Stimulated activated CD8-positive, alpha-beta memory T cell treated with anti-CD3 and anti-CD28 coated beads, Interleukin-2, amount 100 ng/mL, for 1 hour (primary cell): ENCODE measurements at regions not wholly inside any gene's neighbourhood (a gene's known extent, or its start where the extent isn't known, plus 50 kb on each side); places are given as distances from the start of the nearest gene placed in this dataset.
"Not testable (repeated sequence)": the region's sequence is repeated elsewhere in the genome, so short reads cannot be mapped to it uniquely, and the experiment has no call there.

Source experiments
- DNase-seq, 2 donors: peaks; one replicate each; pipeline ENCODE4 v3.0.0-alpha.2; 2020; ENCODE audit warnings: low read depth in 2 of 2

- no peak for DNase-seq
Observed at GRCh38 chr3:107128946-107129345, 248.3 kb upstream of the CCDC54 start.

DNA sequence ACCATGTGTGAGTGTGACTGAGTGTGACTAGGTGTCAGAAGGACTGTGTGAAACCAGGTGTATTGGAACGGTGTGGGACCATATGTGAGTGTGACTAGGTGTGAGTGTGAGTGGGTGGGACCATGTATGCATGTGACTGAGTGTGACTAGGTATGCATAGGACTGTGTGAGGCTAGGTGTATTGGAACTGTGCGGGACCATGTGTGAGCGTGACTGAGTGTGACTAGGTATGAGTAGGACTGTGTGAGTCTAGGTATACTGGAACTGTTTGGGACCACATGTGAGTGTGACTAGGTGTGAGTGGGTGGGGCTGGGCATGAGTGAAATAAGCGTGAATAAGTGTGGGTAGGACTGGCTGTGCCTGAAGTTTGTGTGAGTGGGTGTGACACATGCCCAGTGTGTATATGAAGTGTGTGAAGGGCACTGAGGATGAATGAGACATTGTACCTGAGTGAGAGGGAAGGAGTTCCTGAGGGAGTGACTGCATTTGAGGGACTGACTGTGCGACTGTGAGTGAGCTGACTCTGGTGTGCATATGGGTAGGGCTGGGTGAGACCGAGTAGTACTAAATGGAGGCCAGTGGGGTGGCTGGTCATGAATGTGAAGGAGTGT is 247.0 kb upstream of the CCDC54 start:
- DNase-seq = no peak

DNA sequence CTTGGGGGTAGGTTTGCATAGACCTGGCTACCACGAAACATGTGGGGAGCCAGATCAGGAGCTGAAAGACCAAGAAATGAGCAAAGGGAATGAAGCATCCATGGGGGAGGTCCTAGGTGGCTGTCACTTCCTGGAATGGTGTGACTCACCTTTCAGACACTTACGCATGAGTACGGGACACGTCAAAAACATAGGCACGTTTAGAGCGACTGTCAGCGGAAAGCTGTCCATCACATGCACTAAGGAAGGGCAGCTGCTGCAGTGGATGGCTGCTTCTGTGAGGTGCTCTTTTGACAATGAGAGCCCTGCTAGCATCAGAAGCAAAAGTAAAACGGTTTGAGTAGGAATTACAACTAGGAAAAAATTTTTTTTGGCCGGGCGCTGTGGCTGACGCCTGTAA is 244.6 kb upstream of the CCDC54 start:
- no peak for DNase-seq

GRCh38 chr3:107133891-107134290 is 243.3 kb upstream of the CCDC54 start:
- no peak for DNase-seq

DNA sequence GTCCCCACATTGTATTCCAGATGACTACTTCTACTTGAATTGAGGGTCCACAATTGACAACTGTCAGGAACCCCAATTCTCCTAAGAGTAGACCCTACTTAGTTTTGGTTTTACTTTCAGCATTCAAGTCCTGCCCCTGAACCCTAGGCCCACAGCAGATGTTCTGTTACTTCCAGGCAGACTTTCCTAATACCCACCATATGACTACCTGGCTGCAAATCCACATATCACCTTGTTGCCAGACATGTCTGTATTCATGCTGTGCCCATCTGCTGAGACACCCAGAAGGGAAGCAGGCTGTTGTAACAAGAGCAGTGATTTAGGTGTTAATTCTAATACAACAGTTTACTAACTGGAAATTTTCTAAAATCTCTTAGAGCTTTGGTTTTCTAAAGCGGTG is 235.1 kb upstream of the CCDC54 start:
- no peak for DNase-seq

DNA sequence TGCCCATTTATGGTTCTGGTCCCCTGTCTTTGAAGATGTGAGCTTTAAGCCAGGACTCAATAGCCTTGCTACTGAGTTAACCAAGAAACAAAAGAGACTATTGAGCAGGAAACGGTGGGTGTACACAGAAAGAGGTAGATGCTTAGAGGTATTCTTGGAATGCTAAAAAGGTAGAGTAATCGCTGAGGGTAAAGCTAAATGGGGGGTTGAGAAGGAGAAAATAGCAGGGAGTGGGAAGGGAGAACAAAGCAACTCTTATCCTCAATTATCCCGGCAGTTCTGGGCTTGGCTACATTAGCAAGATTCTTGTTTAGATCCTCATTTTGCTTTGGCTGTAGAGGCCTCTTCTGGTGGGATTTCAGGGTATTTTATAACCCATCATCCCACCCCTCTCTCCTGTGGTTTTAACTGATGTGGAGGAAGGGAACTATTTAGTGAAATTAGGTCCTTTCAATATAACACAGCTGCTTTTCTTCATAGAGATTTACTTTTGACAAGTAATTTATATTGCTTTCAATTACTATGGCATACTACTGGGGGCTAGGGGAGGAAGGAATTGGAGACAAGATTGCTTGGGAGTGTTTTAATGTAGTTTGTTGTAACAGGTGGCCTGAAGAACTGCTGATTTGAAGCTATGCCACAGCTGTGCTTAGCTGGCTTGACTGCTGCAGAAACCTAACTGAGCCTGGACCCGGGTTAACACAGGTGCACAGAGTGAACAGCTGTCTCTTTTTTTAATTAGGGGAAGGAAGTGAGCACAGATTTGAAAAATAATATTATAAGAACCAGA is 234.3 kb upstream of the CCDC54 start:
- no peak for DNase-seq

- DNase-seq = no peak
Observed at GRCh38 chr3:107150675-107151074, 226.6 kb upstream of the CCDC54 start.

DNA sequence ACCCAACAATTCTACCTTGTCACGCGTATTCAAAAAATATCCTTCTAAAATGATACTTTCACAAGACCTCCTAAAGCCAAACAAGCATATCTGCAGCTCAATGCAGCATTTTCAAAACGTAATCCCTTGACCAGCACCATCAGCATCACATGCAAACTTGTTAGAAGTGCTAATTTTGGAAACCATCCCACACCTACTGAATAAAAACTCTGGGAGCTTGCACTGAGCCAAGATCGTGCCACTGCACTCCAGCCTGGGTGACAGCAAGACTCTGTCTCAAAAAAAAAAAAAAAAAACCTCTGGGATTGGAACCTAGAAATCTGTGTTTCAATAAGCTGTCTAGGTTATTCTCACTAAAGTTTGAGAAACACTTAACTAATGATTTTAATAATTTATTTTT is 223.3 kb upstream of the CCDC54 start:
- no peak for DNase-seq

- no peak for DNase-seq
Observed at GRCh38 chr3:107172411-107172810, 204.8 kb upstream of the CCDC54 start.

DNA sequence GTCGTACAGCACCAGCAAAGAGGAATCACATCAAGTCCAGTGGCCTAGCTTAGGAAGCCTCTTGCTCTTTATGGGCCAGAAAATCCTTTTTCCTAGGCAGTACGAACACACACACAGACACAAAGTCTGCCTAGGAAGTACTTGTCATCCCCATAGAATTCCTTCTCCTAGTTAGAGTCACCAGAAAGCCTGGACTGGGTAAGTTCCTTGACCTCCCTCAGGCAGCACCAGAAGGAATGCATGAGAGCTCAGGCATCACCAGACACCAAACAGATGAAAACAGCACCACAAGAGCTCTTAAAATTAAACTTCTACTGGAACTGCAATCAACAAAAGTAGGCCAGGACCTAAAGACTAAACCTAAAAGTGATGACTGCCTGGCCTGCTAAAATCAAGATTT is 192.9 kb upstream of the CCDC54 start:
- no peak for DNase-seq

DNA sequence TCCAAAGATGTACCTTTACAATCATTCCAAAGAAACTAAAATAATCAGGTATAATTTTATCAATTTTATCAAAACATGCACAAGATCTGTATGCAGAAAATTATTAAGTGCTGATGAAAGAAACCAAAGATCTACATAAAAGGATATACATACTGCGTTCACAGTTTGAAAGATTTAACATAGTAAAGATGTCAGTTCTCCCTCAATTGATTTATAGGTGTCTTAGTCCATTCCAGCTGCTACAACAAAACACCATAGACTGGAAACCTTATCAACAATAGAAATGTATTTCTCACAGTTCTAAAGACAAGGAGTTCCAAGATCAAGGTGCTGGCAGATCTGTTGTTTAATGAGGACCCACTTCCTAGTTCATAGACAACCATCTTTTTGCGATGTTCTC is 189.0 kb upstream of the CCDC54 start:
- no peak for DNase-seq

DNA sequence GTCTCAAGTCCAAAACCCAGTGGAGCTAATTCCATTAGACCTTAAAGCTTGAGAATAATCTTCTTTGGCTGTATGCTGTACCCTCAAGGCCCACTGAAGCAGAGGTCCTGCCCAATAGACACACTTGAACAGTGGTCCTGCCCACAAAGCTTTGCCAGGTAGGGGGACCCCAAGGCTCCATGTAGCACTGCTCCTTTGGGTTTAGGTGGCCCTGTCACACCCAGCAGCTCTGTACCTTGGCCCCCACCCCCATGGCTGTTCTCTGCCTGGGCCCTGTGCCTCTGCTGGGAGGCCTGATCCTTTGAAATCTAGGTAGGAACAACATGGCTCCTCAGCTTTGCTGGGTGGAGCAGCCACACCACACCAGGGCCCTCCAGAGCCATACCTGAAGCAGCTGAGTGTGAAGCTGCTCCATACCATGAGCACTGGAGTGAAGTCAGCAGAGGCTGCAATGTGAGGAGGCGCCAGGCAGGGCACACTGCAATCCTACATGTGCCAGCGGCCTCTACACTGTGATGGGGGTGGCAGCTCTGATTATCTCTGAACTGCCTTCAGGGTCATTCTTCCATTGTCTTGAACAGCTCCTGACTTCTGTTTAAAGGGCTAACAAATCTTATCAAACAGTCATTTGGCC is 188.0 kb upstream of the CCDC54 start:
- DNase-seq = no peak

GRCh38 chr3:107193116-107193515 is 184.1 kb upstream of the CCDC54 start:
- no peak for DNase-seq

GRCh38 chr3:107198581-107199181 is 178.6 kb upstream of the CCDC54 start:
- DNase-seq = no peak

DNA sequence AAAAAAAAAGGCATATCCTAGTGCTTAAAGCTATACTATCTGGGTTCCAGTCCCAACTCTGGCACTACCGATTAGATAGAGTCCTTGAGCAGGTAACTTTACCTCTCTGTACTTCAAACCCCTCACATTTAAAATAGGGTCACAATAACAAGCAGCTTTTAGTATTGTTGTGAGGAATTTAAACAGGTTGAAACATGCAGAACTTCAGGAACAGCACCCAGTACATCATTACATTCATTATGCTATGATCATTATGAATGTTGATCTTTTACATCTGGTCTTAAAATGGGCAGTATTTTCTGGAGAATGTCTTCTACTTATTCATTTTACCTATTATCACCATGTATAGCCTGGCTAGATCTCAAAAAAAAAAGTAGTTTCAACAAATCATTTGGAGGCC is 176.1 kb upstream of the CCDC54 start:
- DNase-seq = no peak

GRCh38 chr3:107202885-107203284 is 174.4 kb upstream of the CCDC54 start:
- not testable (repeated sequence) for DNase-seq

DNA sequence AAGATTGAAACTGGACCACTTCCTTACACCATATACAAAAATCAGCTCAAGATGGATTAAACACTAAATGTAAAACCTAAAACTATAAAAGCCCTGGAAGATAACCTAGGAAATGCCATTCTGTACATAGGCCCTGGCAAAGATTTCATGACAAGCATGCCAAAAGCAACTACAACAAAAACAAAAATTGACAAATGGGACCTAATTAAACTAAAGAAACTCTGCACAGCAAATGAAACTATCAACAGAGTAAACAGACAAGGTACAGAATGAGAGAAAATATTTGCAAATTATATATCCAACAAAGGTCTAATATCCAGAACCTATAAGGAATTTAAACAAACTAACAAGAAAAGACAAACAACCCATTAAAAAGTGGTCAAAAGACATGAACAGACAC is 173.1 kb upstream of the CCDC54 start:
- no peak for DNase-seq

DNA sequence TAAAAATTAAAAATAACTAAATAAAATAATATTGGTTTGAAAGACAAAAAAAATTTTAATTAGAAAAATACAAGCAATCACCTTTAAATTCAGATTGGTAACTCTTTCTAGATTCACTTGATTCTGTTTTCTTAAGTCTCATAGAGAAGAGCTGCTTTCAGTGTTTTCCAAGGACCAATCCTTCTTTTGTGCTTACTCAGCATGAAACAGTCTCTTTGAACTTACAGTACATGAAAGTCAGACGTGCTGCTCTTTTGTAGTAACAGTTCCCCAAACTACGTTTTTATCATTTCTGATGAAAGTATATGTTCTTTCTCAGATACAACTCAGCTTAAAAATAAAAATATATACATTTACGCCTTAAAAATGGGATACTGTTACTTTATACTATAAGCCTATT is 171.9 kb upstream of the CCDC54 start:
- no peak for DNase-seq

DNA sequence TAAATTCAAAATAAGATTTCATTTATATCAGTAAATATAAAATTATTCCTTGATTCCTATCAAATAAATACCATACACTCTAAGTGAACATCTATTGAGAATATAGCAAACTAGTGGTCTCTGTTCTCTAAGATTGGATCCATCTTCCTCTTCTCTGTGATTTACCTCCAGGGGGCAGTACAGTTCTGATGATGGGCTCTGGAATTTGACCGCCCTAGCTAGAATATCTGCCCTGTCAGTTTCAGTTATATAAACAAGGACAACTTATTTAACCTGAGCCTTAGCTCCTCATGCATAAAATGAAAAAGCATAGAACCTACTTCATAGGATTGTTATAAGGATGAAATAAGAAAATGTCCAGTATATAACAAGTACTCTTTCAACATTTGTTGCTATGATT is 171.1 kb upstream of the CCDC54 start:
- no peak for DNase-seq

DNA sequence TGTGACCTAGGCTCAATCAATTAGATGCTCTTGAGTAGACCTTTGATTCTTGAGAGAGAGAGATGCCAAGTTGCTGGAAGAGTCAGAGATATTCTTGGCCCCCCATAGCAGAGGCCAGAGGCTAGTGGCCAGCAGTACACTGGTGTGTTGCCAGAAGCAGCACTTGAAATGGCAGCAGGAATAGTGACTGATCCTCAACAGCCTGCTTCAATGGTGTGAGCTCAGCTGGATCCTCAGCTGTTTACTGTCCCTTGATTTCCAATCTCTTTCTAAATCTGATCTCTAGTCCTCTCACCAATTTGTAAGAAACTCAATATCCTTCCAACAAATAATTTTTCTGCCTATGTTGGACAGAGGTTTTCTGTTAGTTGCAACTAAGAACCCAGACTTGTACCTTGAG is 170.3 kb upstream of the CCDC54 start:
- DNase-seq = no peak

DNA sequence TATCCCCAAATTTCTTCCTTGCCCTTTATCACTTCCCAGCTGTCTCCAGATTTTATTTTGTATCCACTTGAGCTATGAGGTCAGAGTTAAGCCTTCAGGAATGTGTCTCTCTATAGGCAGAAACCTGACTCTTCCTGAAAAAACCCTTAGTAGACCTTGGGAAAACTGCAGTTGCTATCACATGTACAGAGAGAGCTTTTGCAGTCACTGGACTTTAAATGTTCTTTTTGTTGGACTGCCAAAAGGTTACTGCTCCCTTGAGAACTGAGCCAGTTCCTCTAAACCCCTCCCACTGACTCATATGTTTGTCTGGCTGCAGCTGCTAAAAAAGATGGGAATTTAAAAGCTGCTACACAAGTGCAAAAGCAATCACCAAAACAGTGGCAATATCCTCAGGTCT is 169.1 kb upstream of the CCDC54 start:
- no peak for DNase-seq

- no peak for DNase-seq
Observed at GRCh38 chr3:107208796-107209195, 168.4 kb upstream of the CCDC54 start.
